COLO829 (cell line): ENCODE measurements at regions not wholly inside any gene's neighbourhood (a gene's known extent, or its start where the extent isn't known, plus 50 kb on each side); places are given as distances from the start of the nearest gene placed in this dataset.
A peak's percentile ranks its signal among the peaks of the same experiment; 100 is the strongest.

Experiments used
- DNase-seq: peaks from one replicate; pipeline ENCODE4 v3.0.0; 2012; ENCODE audit warnings: low spot score

DNA sequence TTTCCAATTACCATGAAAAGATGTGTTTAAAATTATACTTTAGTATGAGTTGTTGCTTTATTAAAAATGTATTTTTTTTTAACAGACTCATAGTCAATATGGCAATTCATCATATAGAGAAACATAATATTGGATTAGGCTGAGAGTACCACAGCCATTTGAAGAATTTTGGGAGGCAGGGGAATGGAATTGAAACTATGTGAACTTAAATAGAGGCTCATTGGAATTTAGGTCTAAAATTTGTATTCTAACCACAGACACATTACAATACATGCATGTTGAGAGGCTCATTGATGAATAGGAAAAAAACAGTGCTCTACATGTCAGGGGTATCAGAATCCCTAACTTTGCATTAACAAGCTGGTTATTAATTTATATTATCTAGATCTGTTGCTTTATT lies 269.6 kb downstream of the DKK2 start:
- no peak for DNase-seq

- DNase-seq: no peak
These were observed 271.3 kb downstream of the DKK2 start for GRCh38 chr4:106764774-106765173.

DNA sequence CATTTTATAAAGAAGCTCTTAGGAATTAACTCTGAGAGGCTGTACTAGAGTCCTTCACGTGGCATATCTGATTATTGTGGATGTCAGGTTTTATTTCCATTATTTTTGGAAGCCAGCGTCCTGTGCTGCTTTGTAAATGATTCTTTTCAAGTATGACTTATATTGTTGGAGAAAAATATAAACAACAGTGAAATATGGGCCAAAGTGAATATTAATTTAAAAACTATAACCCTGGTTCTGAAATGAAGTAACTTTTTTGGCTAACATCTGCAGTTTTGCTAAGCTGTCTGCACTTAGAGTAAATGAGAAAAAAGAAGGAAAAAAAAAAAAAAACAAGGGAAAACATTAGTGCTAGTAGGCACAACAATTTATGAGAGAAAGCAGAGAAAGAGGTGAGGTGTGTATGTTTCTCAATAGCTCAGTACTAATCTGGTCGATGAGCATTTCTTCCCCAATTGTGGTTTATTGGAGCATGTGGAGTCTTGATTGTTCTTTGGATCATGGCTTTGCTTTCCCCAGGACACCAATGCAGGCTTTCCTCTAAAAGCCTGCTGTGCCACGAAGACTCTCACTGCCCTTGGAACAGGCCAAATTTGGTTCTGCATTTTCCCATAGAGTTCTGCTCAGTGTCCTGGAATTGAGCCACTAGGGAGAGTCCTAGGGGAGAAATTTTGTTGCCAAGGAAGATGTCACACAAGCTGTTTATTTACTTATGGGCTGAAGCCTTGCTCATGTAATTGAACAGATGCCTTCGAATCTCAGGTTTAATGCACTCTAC lies 273.3 kb downstream of the DKK2 start:
- DNase-seq: no peak

DNA sequence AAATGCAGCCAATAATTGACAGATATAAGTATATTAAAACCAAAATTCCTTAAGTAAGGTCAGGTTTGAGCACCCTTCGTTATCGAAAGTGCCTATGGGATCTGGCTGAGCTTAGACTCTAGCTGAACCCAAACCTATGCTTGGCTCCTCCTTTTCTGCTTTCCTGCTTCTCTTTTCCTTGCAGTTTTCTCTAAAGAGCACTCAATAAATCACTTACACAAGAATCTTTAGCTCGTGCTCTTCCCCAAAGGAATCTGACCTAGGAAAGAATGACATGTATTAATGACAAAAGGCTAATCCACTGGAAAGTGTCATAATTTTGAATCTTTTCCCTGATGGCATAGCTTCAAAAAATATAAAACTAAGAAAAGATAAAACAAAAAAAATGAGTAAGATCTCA lies 282.7 kb downstream of the DKK2 start:
- no peak for DNase-seq

GRCh38 chr4:106746451-106746850 lies 289.7 kb downstream of the DKK2 start:
- DNase-seq: no peak

DNA sequence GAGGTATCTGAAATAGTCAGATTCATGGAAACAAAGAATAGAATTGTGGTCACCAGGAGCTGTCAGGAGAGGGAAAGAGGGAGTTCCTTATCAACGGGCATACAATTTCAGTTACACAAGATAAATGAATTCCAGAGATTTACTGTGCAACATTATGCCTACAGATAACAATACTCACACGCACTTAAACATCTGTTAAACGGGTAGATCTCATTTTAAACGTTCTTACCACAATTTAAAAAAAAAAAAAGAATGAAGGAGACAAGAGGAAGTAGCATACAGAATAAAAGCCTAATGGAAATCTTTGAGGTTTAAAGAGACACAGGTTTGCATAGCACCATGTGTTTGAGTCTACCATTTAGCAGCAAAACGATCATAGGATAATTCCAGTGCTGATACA lies 298.0 kb downstream of the DKK2 start:
- DNase-seq: no peak

DNA sequence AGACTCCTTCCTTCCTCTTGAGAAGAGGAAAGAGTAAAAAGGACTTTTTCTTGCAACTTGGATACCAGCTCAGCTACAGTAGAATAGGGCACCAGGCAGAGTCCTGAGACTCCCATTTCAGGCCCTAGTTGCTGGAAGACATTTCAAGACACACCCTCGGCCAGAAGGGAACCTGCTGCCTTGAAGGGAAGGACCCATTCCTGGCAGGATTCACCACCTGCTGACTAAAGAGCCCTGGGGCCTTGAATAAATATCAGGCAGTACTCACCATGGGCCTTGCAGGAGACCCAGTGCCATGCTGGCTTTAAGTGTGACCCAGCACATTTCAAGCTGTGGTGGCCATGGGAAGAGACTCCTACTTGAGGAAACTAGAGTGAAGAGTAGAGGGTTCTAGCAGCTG lies 317.6 kb downstream of the DKK2 start:
- DNase-seq: no peak

DNA sequence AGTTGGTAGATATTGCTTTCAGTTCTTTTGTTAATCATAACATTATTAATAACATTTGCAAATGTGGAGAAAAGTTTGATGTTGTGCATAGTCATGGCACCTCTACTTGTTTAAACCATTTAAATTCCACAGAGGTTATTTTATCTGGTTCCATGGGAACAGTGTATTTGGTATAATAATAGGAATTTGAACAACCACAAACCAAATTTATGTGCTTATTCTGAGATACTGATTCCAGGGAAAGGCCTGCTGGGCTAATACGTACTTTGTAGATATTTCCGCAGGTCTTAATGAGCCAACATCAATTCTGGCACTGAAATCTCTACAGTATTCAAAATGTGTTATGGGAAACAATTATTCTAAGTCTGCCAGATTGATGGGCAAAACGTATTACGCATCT lies 319.0 kb downstream of the DKK2 start:
- DNase-seq: no peak

DNA sequence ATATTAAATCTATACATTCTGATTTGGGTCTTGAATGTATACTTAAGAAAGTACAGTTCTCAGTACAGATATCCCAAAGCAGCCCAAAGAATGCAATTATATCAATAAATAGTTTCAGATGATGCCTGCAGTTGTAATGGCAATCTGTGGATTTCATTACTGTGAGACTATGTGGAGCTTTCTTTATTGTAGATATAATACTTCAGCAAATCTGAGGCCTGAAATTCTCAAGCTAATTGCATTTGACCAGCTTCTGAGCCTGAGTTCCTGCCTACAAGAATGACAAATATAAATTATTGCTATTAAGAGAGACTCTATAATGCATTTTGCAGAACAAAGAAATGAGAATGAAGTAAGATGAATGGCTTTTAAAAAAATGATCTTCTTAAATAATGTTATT lies 320.3 kb downstream of the DKK2 start:
- no peak for DNase-seq

- no peak for DNase-seq
These were observed 327.7 kb downstream of the DKK2 start for GRCh38 chr4:106708464-106708816.

DNA sequence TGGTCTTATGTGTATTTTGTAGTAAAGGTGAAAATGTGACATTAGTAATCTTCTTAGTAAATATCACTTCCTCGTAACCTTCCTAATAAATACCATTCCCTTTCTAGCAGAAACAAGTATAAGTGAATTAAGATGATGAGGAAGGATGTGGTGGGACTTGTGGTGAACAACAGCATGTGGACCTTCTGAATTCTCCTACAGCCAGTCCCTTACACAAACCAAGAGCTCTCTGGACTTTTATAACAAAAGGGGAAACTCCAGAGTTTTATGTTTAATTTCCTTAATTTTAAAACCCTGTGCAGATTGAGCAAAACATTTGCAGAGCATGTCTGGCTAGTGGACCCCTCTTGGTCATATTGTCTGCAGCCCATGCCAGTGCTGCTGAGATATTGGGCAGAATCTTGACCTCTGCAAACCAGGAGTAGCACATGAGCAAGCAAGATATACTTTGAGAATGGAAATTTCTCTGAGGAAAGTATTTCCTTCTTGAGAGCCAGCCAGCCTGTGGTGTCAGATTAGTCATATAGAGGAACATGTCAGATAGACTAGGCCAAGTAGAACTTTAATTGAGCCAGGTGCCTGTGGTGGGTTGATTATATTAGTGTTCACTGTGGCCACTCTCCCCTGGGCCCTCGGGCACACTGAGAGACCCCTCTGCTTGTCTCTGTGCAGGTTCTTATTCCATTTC lies 328.2 kb downstream of the DKK2 start:
- no peak for DNase-seq

DNA sequence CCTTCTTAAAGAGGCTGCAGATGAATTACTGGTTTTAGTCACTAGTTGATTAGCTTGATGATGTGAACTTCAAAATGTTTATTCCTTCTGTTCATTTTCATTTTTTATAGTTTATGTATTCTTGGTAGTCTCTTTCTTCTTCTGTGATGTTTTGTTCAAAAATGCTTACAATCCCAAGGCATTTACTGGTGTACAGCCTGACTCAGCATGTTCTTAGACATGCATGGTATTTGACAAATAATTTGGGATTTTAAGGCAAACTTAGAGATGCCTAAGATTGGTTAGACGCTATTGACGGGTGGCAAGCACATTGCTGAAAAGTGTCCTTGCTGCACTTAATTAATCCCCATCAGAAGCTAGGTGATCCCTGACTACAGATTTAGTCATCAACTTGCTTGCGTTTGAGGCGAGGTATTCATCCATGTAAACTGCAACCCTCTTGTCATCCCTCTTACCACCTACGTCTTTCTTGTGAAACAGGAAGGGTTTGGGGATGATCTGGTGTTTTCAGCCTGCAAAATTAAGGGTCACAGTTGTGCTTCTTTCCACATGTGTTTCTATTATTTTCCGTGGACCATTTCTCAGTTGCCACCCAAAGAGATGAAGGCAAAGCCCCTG lies 331.8 kb downstream of the DKK2 start:
- no peak for DNase-seq

DNA sequence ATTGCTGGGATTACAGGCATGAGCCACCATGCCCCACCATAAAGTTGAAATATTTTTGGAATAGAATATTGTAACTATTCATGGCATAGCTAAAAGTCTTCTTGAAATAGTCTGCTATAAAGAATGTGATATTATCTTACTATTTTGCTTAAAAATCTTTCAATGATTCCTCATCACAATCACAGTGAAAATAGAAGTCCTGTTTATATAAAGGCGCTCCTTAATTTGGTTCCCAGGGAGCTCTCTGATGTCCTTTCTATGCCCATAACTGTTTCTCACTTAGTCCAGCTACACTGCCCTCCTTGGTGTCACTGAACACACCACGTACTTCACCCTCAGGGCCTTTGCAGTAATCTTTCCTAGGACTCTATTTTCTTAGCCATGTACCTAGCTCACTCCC lies 331.7 kb upstream of the GIMD1 start:
- DNase-seq: no peak

- DNase-seq: no peak
These were observed 330.1 kb upstream of the GIMD1 start for GRCh38 chr4:106698621-106699195.

GRCh38 chr4:106695501-106696262 lies 327.1 kb upstream of the GIMD1 start:
- DNase-seq: no peak

- DNase-seq: no peak
These were observed 325.7 kb upstream of the GIMD1 start for GRCh38 chr4:106694232-106694631.

DNA sequence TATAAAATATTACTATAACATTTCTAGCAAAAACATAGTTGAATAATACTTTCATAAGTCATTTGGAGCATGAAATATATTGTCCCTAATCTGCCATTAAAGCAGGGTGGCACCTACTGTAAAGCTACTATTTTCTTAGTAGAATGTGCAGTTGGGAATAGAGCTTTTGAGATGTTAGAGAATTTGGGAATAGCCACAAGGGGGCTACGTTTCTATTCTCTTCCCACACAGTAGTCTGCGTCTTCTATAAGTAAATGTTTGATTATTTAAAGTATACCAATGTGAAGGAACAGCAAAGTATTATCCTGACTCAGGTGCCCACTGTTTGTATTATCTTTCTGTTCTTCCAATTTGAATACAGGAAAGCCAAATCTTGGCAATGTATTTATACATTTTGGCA lies 323.2 kb upstream of the GIMD1 start:
- DNase-seq: no peak

DNA sequence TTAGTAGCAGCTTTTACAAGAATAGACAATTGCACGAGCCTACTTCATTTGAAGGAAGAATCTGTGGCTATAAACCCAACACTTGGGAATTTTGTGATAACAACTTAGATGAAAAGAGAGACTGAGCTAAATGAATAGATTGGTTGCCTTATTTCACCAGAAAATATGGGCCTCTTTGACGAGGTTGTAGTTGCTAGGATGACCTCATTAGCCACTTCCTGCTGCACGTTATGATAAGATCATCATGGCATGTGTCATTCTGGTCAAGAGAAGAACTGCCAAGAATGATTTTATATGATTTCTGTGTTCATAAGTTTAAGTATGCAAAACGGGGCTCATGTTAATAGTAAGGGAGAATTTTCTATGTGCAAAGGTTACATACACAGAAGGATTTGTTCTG lies 321.9 kb upstream of the GIMD1 start:
- peak; percentile 35 for DNase-seq

DNA sequence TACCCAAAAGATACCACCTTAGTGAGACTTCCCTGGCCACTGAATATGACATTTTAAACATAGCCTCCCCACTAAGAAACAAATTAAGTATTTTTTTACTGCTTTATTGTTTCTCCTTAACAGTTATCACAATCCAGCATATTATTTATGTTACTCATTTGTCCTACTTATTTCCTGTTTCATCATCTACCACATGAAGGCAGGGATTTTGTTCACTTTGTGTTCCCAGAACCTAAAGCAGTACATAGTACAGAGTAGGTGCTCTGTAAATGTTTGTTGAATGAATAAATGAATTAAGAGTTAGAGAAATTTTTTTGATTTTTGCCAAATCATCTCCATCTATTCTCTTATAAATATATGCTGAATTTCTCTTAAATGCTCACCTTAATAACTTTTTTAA lies 318.4 kb upstream of the GIMD1 start:
- no peak for DNase-seq

DNA sequence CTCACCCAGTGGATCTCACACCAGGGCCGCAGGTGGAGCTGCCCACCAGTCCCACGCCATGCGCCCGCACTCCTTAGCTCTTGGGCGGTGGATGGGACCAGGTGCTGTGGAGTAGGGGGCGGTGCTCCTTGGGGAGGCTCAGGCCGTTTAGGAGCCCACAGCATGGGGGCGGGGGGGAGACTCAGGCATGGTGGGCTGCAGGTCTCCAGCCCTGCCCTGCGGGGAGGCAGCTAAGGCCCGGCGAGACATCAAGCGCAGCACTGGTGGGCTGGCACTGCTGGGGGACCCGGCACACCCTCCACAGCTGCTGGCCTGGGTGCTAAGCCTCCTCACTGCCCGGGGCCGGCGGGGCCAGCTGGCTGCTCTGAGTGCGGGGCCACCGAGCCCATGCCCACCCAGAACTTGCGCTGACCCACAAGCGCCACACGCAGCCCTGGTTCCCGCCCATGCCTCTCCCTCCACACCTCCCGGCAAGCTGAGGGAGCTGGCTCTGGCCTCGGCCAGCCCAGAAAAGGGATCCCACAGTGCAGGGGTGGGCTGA lies 312.9 kb upstream of the GIMD1 start:
- DNase-seq: no peak

DNA sequence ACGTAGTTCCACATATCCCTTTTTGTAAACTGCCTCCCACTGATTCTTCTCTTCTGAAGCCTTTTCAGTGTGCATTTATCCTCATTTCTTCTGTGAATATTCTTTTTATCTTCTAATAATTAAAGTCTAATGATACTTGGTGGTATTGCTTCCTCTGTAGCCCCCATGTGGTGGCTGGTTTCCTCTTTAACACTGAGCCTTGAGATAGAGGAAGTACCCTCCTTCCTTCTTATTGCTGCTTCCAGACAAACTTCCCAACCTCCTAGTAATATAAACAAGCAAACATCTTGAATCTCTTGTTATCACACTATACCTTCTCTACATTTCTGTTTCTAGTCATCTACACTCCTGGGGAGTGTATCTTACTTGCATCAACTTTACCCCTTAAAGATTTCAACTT lies 310.5 kb upstream of the GIMD1 start:
- no peak for DNase-seq

DNA sequence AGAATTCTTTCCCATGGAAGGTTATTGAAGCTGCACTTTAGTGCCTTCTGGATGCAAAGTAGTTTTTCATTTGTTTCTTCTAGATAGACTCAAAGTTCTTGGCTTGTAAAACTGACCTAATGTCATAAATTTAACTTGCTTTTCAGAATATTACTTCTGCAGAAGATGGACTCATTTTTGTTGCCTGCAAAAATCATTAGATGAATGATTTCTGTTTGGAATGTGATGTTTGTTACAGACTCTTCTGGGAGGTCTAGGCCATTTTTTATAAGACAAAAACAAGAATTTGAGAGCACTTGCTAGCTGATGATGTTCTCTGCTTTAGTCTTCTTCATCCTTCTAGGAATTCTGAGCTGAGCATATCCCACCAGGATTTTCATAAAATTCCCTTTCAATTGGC lies 308.6 kb upstream of the GIMD1 start:
- DNase-seq: no peak
